CD4-positive, alpha-beta T cell treated with Interferon gamma for 1 hour (primary cell): ENCODE measurements at regions not wholly inside any gene's neighbourhood (a gene's known extent, or its start where the extent isn't known, plus 50 kb on each side); places are given as distances from the start of the nearest gene placed in this dataset.
"Not testable (repeated sequence)": the region's sequence is repeated elsewhere in the genome, so short reads cannot be mapped to it uniquely, and the experiment has no call there.

Experiments
- DNase-seq: peaks from one replicate; pipeline ENCODE4 v3.0.0-alpha.2; 2020

DNA sequence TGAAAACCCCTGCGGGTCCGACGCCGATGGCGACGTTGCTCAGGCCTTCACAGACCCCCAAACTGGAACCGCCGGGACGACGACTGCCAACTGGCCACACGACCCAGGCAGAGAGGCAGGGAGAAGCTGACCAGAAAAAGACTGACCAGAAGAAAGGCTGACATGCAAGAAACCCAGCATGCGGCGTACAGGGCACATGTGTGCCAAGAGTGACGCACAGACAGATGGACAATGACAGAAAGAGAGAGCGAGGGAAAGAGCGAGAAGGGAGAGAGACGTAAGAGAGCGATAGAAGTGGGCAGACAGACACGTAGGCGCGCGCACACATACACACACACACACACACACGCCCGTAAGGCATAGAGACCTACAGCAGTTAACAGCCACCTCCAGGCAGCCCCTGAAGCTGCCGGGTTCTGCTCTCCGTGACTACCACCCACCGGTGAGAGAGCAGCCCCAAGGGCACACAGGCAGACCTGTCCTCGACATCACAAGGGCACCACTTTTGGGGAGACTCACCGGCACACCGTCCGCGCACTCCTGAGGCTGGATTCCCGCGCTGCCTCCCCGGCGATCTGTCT, 67.2 kb upstream of the ZNF527 start:
- no peak for DNase-seq

DNA sequence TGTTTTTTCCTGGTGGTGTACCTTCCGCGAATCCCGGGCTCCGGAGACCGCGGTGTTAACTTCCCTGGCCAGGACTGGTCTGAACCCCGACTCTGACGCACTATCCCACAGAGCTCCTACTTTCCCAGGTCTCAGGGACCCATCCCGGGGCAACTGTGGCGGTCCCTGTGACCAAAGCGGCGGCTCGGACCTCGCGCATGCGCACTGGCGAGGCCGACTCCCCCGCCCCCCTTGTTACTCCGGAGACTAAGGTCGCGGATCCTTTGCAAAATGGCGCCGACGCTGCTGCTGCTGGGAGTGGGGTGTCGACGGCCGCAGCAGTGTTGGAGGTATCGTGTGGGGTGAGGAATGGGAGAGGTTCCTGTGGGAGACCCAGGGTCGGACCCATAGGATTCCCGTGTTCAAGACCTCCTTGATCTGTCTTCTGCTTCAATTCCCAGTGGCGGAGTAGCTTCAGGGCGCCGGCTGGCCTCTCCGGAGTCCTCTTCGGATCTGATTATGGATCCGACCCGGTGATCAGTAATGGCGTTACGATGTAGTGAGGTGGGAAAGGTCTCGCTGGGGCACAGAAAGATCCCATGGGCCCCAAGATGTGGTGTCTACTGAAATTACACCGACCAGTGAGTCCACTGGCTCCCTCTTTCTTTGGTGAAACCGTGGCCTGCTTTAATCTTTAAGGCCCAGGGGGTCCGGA, 66.6 kb upstream of the ZNF527 start:
- peak; percentile 15 for DNase-seq

DNA sequence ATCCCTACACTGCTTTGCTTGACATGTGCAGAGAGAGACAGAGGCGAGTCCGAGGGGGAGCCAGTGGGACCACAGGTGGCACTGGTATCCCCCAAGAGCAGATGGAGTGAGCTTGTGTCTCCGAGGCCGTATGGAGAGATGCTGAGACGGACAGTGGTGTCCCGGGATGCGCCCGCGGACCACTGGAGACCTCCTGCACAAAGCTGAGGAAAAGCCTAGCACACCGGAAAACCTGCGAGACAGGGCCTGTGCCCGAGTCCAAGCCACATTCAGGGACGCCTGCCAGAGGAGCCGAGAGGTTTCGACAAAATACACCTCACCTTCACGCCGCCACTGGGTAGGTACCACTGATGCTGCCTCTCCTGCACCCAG, 66.0 kb upstream of the ZNF527 start:
- DNase-seq, result no peak

DNA sequence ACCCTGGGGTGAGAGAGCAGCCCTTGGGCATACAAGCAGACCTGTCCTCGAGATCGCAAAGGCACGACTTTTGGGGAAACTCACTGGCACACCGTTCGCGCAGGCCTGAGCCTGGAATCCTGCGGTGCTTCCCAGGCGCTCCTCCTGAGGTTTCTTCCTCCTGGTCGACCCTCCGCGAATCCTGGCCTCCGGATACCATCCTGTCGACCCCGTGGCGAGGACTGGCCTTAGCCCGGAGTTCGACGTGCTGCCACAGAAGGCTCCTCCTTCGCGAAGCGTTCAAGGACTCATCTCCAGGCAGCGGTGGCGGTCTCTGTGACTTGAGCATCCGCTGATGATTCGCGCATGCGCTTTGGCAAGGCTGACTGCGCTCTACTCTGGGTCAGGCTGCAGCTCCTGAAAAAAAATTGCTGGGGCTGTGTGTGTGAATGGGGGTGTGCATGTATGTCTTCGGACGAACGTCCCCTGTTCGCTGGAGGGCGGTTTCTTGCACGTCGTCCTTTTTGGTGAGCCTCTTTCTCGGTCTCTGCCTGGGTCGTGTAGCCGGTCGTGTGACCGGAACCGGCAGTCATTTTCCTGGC, 64.4 kb upstream of the ZNF527 start:
- no peak for DNase-seq

DNA sequence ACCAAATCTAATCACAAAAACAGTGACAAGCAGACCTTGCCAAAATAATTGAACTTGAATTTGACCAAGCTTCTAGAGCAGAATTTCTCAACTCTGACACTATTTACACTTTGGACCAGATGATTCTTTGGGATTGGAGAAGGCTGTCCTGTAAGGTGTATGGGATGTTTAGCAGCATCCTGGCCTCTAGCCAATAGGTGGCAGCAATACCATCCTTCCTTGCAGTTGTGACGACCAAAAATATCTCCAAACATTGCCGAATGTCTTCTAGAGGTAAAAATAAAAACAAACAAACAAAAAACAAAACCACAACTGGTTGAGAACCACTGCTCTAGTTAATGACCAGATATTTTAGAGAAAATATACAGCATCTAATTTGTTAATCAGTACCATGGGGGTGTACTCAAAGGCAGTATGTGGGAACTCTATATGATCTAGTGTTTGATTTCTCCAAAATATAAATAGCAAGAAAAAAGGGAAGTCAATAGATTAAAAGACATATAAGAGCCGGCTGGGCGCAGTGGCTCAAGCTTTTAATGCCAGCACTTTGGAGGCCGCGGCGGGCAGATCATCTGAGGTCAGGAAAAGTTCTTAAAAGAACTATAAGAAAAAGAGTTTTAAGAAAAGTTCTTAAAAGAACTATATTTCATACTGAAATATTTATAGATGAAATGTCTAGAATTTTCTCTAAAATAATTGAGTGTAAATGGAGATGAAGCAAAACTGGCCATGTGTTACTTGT, 60.9 kb upstream of the ZNF527 start:
- DNase-seq, result peak; percentile 14

DNA sequence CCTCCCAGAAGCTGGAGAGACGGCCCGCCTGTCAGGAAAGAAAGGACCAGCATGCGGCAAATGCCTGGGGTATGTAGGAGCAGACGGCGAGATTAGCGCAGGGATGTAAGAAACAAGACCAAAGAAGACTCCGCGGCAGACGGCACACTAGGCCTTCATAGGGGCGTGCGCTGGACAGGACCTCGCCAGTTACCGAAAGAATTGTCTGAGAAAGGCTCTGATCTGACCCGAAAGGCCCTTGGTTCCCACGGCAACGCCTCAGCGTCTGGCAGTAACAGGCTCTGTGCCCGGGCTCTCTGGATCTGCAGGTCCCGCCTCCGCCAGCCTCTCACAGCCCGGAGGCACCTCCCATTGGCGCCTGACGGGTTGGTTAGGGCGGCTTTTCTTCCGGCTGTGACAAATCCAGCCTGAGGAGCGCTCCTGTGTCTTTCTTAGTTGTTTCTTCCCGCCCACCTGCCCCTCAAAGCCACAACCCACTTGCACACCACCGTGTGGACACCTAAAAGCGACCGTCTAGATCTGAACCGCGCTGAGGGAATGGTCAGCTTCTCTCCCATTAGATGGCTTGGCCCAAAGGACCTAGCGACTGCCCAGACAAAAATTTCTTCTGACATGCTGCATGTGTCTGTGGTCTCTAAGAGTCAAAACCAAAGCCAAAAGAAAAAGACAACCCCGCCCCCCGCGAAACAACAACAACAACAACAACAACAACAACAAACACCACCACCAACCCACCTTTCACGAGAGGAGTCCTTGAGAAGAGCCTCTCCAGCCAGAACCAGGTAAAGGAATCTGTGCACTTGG, 58.2 kb upstream of the ZNF527 start:
- DNase-seq, result peak; percentile 74

DNA sequence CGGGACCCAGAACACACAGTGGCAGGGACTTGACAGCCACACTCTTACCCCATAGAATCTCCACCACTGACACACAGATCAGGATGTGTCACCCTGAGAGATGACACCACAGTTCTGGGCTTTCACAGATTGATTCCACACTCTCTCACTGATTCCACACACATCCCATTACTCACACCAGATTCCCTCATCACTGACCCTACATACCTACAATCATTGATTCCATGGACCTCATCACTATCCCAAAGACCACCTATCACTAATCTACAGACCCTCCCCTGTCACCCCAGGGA, 57.6 kb upstream of the ZNF527 start:
- no peak for DNase-seq

DNA sequence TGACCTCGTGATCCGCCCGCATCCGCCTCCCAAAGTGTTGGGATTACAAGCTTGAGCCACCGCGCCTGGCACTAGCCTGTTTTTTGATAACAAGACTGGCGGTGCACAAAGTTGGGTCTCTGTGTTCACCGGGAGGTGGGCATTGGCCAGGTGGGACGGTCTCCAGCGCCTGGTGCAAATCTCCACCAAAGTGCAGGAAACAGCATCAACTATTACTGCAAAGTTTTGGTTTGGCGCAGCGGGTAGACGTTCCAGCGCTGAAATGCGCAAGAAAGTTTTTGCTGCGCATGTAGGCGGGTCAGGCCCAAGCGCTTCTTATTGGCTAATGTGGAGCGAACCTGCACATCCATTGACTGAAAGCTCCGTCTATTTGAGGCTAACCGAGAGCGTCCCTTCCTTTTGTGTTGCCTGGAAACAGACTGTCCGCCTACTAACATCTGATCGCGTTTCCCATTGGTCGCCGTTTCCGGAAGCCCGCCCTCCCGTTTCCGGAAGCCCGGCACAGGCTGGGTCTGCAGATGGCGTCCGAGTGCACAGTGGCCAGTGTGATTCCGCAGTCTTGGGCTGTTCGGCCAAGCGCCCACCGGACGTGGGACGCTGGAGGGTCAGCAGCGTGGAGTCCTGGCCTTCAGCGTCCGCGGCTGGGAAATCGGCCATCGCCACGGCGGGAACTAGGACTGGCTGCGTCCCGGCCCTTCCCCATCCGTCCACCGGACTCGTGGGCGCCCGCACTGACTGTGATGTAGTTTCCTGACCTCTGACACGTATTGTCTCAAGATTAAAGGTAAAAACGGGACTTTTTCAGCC, 53.3 kb upstream of the ZNF527 start:
- peak; percentile 96 for DNase-seq

DNA sequence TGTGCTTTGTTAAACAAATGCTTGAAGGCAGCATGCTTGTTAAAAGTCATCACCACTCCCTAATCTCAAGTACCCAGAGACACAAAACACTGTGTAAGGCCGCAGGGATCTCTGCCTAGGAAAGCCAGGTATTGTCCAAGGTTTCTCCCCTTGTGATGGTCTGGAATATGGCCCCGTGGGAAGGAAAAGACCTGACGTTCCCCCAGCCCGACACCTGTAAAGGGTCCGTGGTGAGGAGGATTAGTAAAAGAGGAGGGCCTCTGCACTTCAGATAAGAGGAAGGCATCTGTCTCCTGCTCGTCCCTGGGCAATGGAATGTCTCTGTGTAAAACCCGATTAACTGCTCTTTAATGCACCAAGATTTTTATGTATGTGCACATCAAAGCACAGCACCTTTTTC, 49.9 kb upstream of the ZNF527 start:
- DNase-seq, result not testable (repeated sequence)
